ENCODE measurements at regions not wholly inside any gene's neighbourhood (a gene's known extent, or its start where the extent isn't known, plus 50 kb on each side); places are given as distances from the start of the nearest gene placed in this dataset.

- TF ChIP-seq CTCF (IDR thresholded peaks at IDR 0.05): no peak
- TF ChIP-seq POLR2A (IDR thresholded peaks at IDR 0.05): no peak
These were observed 420.7 kb downstream of the MN1 start for GRCh38 chr22:27380855-27381254.

Data from adrenal gland (tissue), 5 donors.